HFF-Myc (cell line): ENCODE measurements at regions not wholly inside any gene's neighbourhood (a gene's known extent, or its start where the extent isn't known, plus 50 kb on each side); places are given as distances from the start of the nearest gene placed in this dataset.

ENCODE experiments used
- DNase-seq: peaks from one replicate; pipeline ENCODE4 v3.0.0-alpha.2; 2011; ENCODE audit warnings: low read depth; ENCODE audit errors: extremely low read depth
- H3K4me3 ChIP-seq: replicated peaks from 2 replicates; pipeline ENCODE4 v1.5.1; 2011; ENCODE audit warnings: low read depth, mild to moderate bottlenecking, control low read depth, low read length
- TF ChIP-seq, protein P1 (sequence below): IDR thresholded peaks from 2 replicates; pipeline ENCODE4 v1.5.1; 2012; ENCODE audit warnings: mild to moderate bottlenecking, low read depth, low read length, control low read depth; ENCODE audit errors: missing control alignments

DNA sequence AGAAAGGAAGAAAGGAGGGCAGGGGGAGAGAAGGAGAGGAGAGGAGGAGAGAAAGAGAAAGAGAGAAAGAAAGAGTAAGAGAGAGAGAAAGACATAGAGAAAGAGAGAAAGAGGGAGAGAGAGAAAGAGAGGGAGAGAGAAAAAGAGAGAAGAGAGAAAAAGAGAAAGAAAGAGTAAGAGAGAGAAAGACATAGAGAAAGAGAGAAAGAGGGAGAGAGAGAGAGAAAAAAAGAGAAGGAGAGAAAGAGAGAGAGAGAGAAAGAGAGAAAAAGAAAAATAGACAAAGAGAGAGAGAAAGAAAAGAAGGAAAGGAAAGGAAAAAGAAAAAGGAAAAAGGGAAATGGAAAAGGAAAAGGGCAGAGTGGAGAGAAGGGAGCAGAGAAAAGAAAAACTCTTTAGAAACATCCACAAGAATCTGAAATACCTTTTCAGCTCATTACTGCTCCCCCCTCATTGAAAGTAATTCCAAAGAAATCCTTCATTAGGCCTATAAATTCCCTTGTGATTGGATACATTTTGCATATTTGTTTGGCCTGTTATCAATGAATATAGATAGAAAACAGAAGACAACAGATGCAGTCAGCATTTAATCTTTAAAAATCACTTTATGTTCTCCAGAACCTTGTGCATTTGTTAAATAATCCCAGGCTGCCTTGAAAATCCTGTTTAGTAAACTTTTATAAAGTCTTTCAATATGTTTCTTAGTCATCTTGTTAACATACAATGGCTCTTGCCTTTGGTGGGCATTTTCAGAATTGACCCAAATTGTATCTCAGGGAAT lies 411.5 kb downstream of the NFIB start:
- TF ChIP-seq, protein P1, sequence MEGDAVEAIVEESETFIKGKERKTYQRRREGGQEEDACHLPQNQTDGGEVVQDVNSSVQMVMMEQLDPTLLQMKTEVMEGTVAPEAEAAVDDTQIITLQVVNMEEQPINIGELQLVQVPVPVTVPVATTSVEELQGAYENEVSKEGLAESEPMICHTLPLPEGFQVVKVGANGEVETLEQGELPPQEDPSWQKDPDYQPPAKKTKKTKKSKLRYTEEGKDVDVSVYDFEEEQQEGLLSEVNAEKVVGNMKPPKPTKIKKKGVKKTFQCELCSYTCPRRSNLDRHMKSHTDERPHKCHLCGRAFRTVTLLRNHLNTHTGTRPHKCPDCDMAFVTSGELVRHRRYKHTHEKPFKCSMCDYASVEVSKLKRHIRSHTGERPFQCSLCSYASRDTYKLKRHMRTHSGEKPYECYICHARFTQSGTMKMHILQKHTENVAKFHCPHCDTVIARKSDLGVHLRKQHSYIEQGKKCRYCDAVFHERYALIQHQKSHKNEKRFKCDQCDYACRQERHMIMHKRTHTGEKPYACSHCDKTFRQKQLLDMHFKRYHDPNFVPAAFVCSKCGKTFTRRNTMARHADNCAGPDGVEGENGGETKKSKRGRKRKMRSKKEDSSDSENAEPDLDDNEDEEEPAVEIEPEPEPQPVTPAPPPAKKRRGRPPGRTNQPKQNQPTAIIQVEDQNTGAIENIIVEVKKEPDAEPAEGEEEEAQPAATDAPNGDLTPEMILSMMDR = no peak
- DNase-seq = no peak
- no peak overlapping the region for H3K4me3 ChIP-seq

DNA sequence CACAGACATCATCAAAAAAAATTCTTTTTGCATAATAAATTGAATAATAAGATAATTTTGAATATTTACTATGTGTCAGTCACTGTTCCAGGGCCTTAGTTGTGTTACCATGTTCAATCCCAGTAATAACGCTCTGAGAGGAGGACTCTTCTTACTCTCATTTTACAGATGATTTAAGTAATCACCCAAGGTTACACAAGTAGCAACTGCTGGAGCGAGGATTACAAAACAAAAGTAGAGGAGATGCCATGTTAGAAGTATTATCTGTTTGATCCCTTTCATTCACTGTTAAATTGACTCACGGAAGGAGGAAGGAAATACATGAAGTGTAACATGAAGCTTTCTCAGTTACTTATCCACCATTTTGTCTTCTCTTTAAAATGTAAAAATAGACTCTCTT lies 412.8 kb downstream of the NFIB start:
- no peak overlapping the region for H3K4me3 ChIP-seq
- DNase-seq = no peak
- TF ChIP-seq, protein P1 = no peak

DNA sequence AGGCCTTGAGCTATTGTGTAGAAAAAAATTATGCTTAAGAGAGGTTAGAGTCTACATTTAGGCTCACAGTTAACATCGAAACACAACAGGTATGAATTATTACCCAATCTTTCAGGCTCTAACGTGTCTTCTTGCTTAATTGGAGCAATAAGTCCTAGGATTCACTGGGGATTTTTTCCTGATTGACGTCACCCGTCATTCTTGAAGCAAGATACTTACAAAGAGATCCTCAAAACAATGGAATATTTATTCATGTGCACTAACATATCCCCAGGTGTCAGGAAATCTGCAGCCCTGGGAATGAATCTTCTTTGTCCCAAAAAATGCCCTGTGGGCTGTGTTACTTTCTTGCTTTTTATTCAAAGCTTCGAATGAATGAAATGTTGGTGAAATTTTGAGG lies 413.5 kb downstream of the NFIB start:
- no peak overlapping the region for H3K4me3 ChIP-seq
- DNase-seq = no peak
- TF ChIP-seq, protein P1 = no peak

DNA sequence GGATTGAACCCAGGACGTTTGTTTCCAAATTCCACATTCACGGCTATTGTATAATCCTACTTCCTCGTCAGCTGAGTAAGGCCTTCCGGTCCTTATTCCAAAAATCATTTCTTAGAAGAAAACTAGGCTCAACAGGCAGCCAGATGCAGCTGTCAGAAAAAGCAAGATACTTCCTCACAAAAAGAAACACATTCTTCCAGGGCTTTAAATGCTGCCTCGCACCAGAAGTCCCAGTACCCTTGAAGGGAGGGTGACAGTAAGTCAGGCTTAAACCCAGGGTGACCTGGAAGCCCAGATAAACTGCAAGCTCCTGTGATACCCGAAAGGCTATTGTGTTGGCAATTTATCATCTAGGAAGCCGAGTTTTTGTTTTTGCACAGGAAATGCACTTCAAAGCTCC lies 414.0 kb downstream of the NFIB start:
- DNase-seq = no peak
- no peak overlapping the region for H3K4me3 ChIP-seq
- TF ChIP-seq, protein P1 = no peak

DNA sequence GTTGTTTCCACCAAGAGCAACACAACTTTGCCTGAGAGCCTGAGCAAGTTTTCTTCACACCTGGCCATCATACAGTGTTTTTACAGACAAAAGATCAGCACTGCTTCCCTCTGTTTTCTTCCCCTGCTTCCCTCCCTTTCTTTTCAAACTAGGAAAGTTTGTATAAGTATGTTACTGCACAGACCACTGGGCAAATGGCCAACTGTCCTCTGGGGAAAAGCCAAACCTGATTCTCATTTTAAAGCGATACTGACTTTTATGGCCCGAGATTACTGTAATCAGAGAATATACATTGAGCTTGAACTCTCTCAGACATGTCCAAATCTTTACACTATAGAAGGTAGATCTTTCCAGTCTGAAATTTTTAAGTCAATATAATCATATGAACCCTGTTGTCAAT lies 415.0 kb downstream of the NFIB start:
- no peak overlapping the region for H3K4me3 ChIP-seq
- TF ChIP-seq, protein P1 = no peak
- DNase-seq = no peak

DNA sequence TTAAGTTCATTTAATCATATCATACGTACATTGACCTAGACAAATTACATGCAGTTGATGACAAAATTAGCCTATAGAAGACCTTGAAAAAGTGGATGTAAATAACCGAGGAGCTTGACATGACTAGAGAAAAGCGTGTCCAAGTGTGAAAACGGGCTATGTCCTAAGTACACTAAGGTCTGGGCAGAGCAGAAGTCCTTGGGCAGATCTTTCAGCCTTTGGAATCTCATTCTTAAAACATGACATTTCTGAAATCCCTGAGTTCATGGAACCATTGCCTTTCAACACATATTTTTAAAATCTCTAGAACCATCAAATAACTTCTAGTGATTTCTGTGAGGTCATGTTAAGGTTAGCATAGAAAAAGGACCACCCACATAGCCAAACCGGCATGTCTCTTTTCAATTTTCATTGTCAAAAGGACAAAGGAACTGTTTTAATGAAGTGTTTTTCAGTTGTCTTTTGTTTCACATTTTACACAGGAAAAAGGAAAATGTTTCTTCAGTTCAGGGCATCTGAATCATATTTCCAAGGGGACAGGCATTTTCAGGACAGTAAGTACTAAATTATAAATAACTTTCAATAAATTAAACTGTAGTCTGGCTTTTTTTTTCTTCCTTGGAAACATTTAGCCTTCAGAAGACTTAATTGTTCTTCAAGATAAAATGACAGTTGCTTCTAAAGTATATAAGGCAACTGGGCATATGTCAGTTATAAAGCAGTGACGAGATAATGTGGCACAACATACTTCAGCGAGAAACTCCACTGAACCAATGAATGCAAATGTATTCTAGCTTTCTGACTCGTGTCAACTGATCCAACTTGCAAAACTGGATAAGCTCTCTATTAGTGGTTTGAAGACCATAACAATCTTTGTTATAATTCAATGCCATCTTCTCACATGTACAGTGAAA lies 416.8 kb downstream of the NFIB start:
- TF ChIP-seq, protein P1 = no peak
- H3K4me3 ChIP-seq = no peak overlapping the region
- DNase-seq = no peak
